HepG2 (cell line): ENCODE measurements at regions not wholly inside any gene's neighbourhood (a gene's known extent, or its start where the extent isn't known, plus 50 kb on each side); places are given as distances from the start of the nearest gene placed in this dataset.

Experiments
- ATAC-seq: fragments of 200-7000 bp; cut with Tn5 transposase; 3 replicates; pipeline ENCODE4 v1.9.1; 2020; ENCODE audit warnings: mild to moderate bottlenecking, moderate library complexity
- BruUV-seq: library from RNA; stranded (reverse); fragments of 400-500 nt; replicated peaks from 2 replicates; lab custom pipeline; 2021; lab: Mats Ljungman, UMichigan
- CTCF ChIA-PET: fragments of 300-600 bp; formaldehyde crosslinking; extraction: SDS; loops from one replicate; lab custom pipeline; 2021; ENCODE audit warnings: low total read pairs, inconsistent platforms, low intra/inter-chr PET ratio; lab: Yijun Ruan, JAX
- POLR2A ChIA-PET: fragments of 350-600 bp; sonication (Branson Sonifier 250); formaldehyde crosslinking; loops from one replicate; lab custom pipeline; 2020; ENCODE audit warnings: antibody characterized with exemption, inconsistent platforms; lab: Yijun Ruan, JAX
- DNase-seq: peaks from one replicate; pipeline ENCODE4 v3.0.0-alpha.2; 2015; ENCODE audit warnings: low spot score
- FAIRE-seq: peaks from 3 replicates; lab custom pipeline; 2011; peaks lifted over from hg19 to GRCh38; lab: Jason Lieb, UNC
- H2AFZ ChIP-seq: one replicate; pipeline ENCODE4 v1.6.1; 2011; ENCODE audit warnings: low read length, inconsistent platforms
- H3K27ac ChIP-seq: fragments of 300-600 bp; 3 replicates; pipeline ENCODE4 v1.8.0; 2011; ENCODE audit warnings: mixed run types, mild to moderate bottlenecking, mixed read lengths, low read length, inconsistent platforms; ENCODE audit not compliant: insufficient read depth; ENCODE audit errors: extremely low read length
- H3K27me3 ChIP-seq, 2 experiments: fragments of 200-600 bp in 1 of 2; 2 replicates in 1 of 2; 3 replicates in 1 of 2; pipeline versions ENCODE4 v1.6.0 to v1.8.0; 2011; ENCODE audit warnings: low read length in 2 of 2, mild to moderate bottlenecking in 2 of 2, moderate library complexity in 2 of 2, inconsistent platforms in 1 of 2; ENCODE audit not compliant: insufficient read depth in 2 of 2, control insufficient read depth in 1 of 2
- H3K36me3 ChIP-seq, 2 experiments: fragments of 200-600 bp in 1 of 2; replicated peaks in 1 of 2; 2 replicates in 1 of 2; 3 replicates in 1 of 2; pipeline versions ENCODE4 v1.5.1 to v1.8.0; 2011; ENCODE audit warnings: low read length in 2 of 2, inconsistent platforms in 1 of 2; ENCODE audit not compliant: insufficient read depth in 2 of 2, control insufficient read depth in 1 of 2
- H3K4me1 ChIP-seq: 2 replicates; pipeline ENCODE4 v1.5.1; 2012; ENCODE audit warnings: low read length, inconsistent platforms; ENCODE audit not compliant: insufficient read depth
- H3K4me2 ChIP-seq: 2 replicates; pipeline ENCODE4 v1.6.0; 2011; ENCODE audit warnings: low read depth, low read length, inconsistent platforms
- H3K4me3 ChIP-seq, 3 experiments: fragments of 200-600 bp in 1 of 3; sonication (generic), shearing (Covaris generic) in 1 of 3; replicated peaks in 1 of 3; 2 replicates each; pipeline ENCODE4 v1.5.1; 2011 to 2016; ENCODE audit warnings: low read length in 3 of 3, inconsistent platforms in 2 of 3, low read depth in 2 of 3, mild to moderate bottlenecking in 2 of 3, control low read depth in 1 of 3, mixed read lengths in 1 of 3; ENCODE audit not compliant: insufficient read depth in 1 of 3
- H3K79me2 ChIP-seq: one replicate; pipeline ENCODE4 v1.6.1; 2011; ENCODE audit warnings: low read length, inconsistent platforms; ENCODE audit not compliant: insufficient read depth
- H3K9ac ChIP-seq: 2 replicates; pipeline ENCODE4 v1.6.0; 2011; ENCODE audit warnings: mild to moderate bottlenecking, low read depth, low read length, inconsistent platforms; ENCODE audit not compliant: insufficient read depth
- H3K9me3 ChIP-seq: 2 replicates; pipeline ENCODE4 v1.5.1; 2012; ENCODE audit warnings: mild to moderate bottlenecking, low read length
- H4K20me1 ChIP-seq: 2 replicates; pipeline ENCODE4 v1.6.0; 2011; ENCODE audit warnings: inconsistent platforms, mild to moderate bottlenecking, low read length, moderate library complexity; ENCODE audit not compliant: insufficient read depth
- ATF7 ChIP-seq, 2 experiments: fragments of 450-650 bp in 1 of 2; sonication (generic) in 1 of 2; formaldehyde crosslinking in 1 of 2; IDR thresholded peaks; 2 replicates each; pipeline versions ENCODE4 v1.4.0 to v1.6.1; 2016 to 2020; ENCODE audit warnings: antibody characterized with exemption in 1 of 2, mild to moderate bottlenecking in 1 of 2, missing genetic modification reagents in 1 of 2
- CEBPB ChIP-seq: IDR thresholded peaks from 2 replicates; pipeline ENCODE4 v1.6.1; 2011; ENCODE audit warnings: low read depth, low read length, improper control_type of control experiment, borderline replicate concordance
- IKZF4 ChIP-seq: sonication (generic); formaldehyde crosslinking; IDR thresholded peaks from 2 replicates; pipeline ENCODE4 v1.5.1; 2020; ENCODE audit warnings: borderline replicate concordance, mild to moderate bottlenecking, low read depth, missing genetic modification reagents; ENCODE audit errors: not compliant biosample characterization
- POGK ChIP-seq: sonication (generic); formaldehyde crosslinking; conservative IDR thresholded peaks from 2 replicates; pipeline ENCODE4 v1.8.0; 2022; ENCODE audit warnings: mild to moderate bottlenecking, moderate library complexity, missing genetic modification reagents
- TFDP1 ChIP-seq: IDR thresholded peaks from 2 replicates; pipeline ENCODE4 v1.6.1; 2016; ENCODE audit warnings: missing compliant biosample characterization, missing genetic modification reagents, borderline replicate concordance
- ZFP82 ChIP-seq: sonication (generic); formaldehyde crosslinking; IDR thresholded peaks from 2 replicates; pipeline ENCODE4 v1.5.1; 2020; ENCODE audit warnings: mild to moderate bottlenecking, missing genetic modification reagents, borderline replicate concordance
- ZNF777 ChIP-seq: sonication (generic); formaldehyde crosslinking; IDR thresholded peaks from 2 replicates; pipeline ENCODE4 v1.4.0; 2020; ENCODE audit warnings: missing genetic modification reagents
- ZNF784 ChIP-seq: sonication (generic); formaldehyde crosslinking; IDR thresholded peaks from 2 replicates; pipeline ENCODE4 v1.5.1; 2020; ENCODE audit warnings: missing genetic modification reagents, mild to moderate bottlenecking, borderline replicate concordance
- ZSCAN31 ChIP-seq: sonication (generic); formaldehyde crosslinking; IDR thresholded peaks from 2 replicates; pipeline ENCODE4 v1.5.0; 2020; ENCODE audit warnings: low read depth, mild to moderate bottlenecking, missing genetic modification reagents
- WGBS: methylation state at CpG from one replicate; pipeline ENCODE4 v1.1.6; 2017; ENCODE audit warnings: low lambda C conversion rate; 5-methylcytosine and 5-hydroxymethylcytosine counted together
- in situ Hi-C: cut with HindIII; loops from 2 replicates; pipeline ENCODE4 v1.10.0; 2017; ENCODE audit warnings: low pct_unique_long_range_greater_than_20kb; ENCODE audit not compliant: extremely low pct_ligation_motif_present
- intact Hi-C: fragments of 100-400 bp; cut with micrococcal nuclease; formaldehyde crosslinking; loops from one replicate; pipeline ENCODE4 v1.10.0; 2022; ENCODE audit not compliant: unreplicated experiment

GRCh38 chr11:98874050-98874449 lies 146.7 kb upstream of the CNTN5 start:
- no peak overlapping the region for H2AFZ ChIP-seq
- no peak for ATAC-seq
- no peak overlapping the region for H3K4me3 ChIP-seq
- no peaks in the 10 kb centered on the region for H3K79me2 ChIP-seq
- peaks cover 34% of the 10 kb centered on the region for H3K9me3 ChIP-seq
- POLR2A ChIA-PET, result no interaction called here
- FAIRE-seq, result no peak
- TF ChIP-seq ZSCAN31 (CRISPR knock-in tag) (no peak), TFDP1 (no peak), ZFP82 (CRISPR knock-in tag) (no peak), IKZF4 (CRISPR knock-in tag) (no peak), ATF7 (IDR thresholded peaks at IDR 0.05) (0 out of 2 replicates have a peak, but pooled peaks have one; percentile 21), ATF7 (CRISPR knock-in tag; IDR thresholded peaks at IDR 0.05) (no peak), ZNF777 (no peak), POGK (CRISPR knock-in tag) (no peak), ZNF784 (no peak), CEBPB (peak; percentile 16; the same call in 1 of the 2 replicates)
- TF ChIP-seq, all 625 proteins: peak for 2
- no peak overlapping the region for H3K9ac ChIP-seq
- DNase-seq, result no peak
- no peaks in the 10 kb centered on the region for H4K20me1 ChIP-seq
- BruUV-seq, result no TSS peak
- no peak overlapping the region for H3K4me2 ChIP-seq
- H3K36me3 ChIP-seq, result no peaks in the 10 kb centered on the region
- intact Hi-C loops, result no loop called here
- H3K4me1 ChIP-seq, result no peaks in the 10 kb centered on the region
- no peak overlapping the region for H3K27ac ChIP-seq
- CTCF ChIA-PET, result no interaction called here
- 0% methylated on average over 2 of the region's 2 CpGs for WGBS
- in situ Hi-C loops, result no loop called here
- H3K27me3 ChIP-seq, result no peaks in the 10 kb centered on the region
